Esophagus muscularis mucosa (tissue), 4 donors: ENCODE measurements at regions not wholly inside any gene's neighbourhood (a gene's known extent, or its start where the extent isn't known, plus 50 kb on each side); places are given as distances from the start of the nearest gene placed in this dataset.

Source experiments
- DNase-seq: peaks from one replicate; pipeline ENCODE4 v3.0.0-alpha.2; 2017; ENCODE audit errors: extremely low spot score
- H3K27ac ChIP-seq, 4 donors: fragments of 200-600 bp; sonication (generic); replicated peaks in 1 of 4; 1 replicate in 3 of 4; 2 replicates in 1 of 4; pipeline ENCODE4 v1.5.1; 2016 to 2019; ENCODE audit warnings: mild to moderate bottlenecking in 1 of 4
- H3K27me3 ChIP-seq, 4 donors: fragments of 200-600 bp; sonication (generic); one replicate each; pipeline versions ENCODE4 v1.5.1 to v1.6.0; 2016 to 2019
- H3K36me3 ChIP-seq, 4 donors: fragments of 200-600 bp; sonication (generic); one replicate each; pipeline ENCODE4 v1.5.1; 2016 to 2019
- H3K4me1 ChIP-seq, 4 donors: fragments of 200-600 bp; sonication (generic); one replicate each; pipeline ENCODE4 v1.5.1; 2016 to 2019
- H3K4me3 ChIP-seq, 4 donors: fragments of 200-600 bp; sonication (generic); 1 replicate in 2 of 4; 2 replicates in 2 of 4; pipeline ENCODE4 v1.5.1; 2016 to 2019; ENCODE audit warnings: mild to moderate bottlenecking in 4 of 4, moderate library complexity in 1 of 4
- H3K9me3 ChIP-seq, 4 donors: fragments of 200-600 bp; sonication (generic); 1 replicate in 3 of 4; 2 replicates in 1 of 4; pipeline ENCODE4 v1.5.1; 2016 to 2019
- EP300 ChIP-seq: sonication (generic); formaldehyde crosslinking; IDR thresholded peaks from one replicate; pipeline ENCODE4 v1.6.1; 2017; ENCODE audit warnings: antibody characterized with exemption
- POLR2A ChIP-seq: fragments of 450-650 bp; IDR thresholded peaks from one replicate; pipeline ENCODE4 v1.6.1; 2017; ENCODE audit warnings: antibody characterized with exemption, moderate library complexity, mild to moderate bottlenecking, low read depth
- POLR2AphosphoS5 ChIP-seq, 2 donors: sonication (generic); formaldehyde crosslinking; IDR thresholded peaks; one replicate each; pipeline ENCODE4 v1.6.1; 2017; ENCODE audit warnings: antibody characterized with exemption in 2 of 2
- WGBS: methylation state at CpG from one replicate; pipeline ENCODE4 v1.1.5; 2018; 5-methylcytosine and 5-hydroxymethylcytosine counted together
- intact Hi-C: fragments of 100-400 bp; cut with DNase I; formaldehyde crosslinking; loops from one replicate; pipeline ENCODE4 v1.15.1; 2023
- TF ChIP-seq, protein P1 (sequence below), 3 experiments: fragments of 200-600 bp in 2 of 3; fragments of 450-650 bp in 1 of 3; sonication (generic) in 2 of 3; IDR thresholded peaks; one replicate each; pipeline ENCODE4 v1.5.1; 2017 to 2019; ENCODE audit warnings: antibody characterized with exemption in 3 of 3, mild to moderate bottlenecking in 2 of 3, moderate library complexity in 1 of 3

DNA sequence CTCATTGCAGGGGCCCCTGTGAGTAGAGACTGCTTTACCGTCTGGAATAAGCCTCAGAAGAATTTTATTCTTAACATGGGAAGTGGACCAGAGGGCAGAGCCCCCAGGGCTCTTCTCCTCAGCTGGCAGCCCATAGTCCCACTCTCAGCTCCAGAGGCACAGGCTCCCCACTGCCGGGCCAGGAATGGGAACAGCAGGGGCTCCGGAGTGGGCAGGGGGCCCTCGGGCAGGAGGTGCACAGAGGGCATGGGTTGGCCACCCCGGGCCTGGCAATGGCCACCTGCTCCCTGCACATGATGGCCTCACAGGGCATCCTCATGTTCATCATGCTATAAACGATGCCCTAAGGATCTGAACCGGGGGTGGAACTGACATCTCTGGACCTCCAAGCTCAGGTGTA is 1469.7 kb downstream of the BRD1 start:
- 61% methylated on average over 7 of the region's 7 CpGs for WGBS
- Histone ChIP-seq H3K4me3 (no peak overlapping the region), H3K4me1 (no peaks in the 10 kb centered on the region), H3K9me3 (no peaks in the 10 kb centered on the region), H3K27ac (no peak overlapping the region), H3K27me3 (peaks cover 0 to 56% (median 0%) of the 10 kb centered on the region in 4 donors), H3K36me3 (no peaks in the 10 kb centered on the region)
- DNase-seq, result no peak
- intact Hi-C loops, result no loop called here
- TF ChIP-seq POLR2A (no peak), POLR2AphosphoS5 (IDR thresholded peaks at IDR 0.05) (no peak), EP300 (no peak)
- TF ChIP-seq, protein P1, sequence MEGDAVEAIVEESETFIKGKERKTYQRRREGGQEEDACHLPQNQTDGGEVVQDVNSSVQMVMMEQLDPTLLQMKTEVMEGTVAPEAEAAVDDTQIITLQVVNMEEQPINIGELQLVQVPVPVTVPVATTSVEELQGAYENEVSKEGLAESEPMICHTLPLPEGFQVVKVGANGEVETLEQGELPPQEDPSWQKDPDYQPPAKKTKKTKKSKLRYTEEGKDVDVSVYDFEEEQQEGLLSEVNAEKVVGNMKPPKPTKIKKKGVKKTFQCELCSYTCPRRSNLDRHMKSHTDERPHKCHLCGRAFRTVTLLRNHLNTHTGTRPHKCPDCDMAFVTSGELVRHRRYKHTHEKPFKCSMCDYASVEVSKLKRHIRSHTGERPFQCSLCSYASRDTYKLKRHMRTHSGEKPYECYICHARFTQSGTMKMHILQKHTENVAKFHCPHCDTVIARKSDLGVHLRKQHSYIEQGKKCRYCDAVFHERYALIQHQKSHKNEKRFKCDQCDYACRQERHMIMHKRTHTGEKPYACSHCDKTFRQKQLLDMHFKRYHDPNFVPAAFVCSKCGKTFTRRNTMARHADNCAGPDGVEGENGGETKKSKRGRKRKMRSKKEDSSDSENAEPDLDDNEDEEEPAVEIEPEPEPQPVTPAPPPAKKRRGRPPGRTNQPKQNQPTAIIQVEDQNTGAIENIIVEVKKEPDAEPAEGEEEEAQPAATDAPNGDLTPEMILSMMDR (IDR thresholded peaks at IDR 0.05), result no peak

DNA sequence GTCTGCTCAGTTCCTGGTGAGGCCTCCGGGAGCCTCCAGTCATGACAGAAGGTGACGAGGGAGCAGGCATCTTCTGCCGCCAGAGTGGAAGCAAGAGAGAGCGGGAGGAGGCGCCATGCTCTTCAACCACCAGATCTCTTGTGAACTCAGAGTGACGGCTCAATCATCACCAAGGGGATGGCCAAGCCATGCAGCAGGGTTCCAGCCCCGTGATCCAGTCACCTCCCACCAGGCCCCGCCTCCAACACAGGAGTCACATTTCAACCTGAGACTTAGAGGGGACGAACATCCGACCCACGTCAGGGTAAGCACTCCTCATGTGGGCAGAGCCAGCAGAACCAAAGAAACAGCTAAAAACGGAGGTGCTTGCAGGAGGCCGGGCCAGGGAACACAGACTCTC is 1470.5 kb downstream of the BRD1 start:
- H3K9me3 ChIP-seq, result no peaks in the 10 kb centered on the region
- H3K4me1 ChIP-seq, result no peaks in the 10 kb centered on the region
- no peak overlapping the region for H3K4me3 ChIP-seq
- DNase-seq, result no peak
- intact Hi-C loops, result no loop called here
- H3K36me3 ChIP-seq, result no peaks in the 10 kb centered on the region
- WGBS, result 68% methylated on average over 10 of the region's 13 CpGs
- peaks cover 0 to 58% (median 0%) of the 10 kb centered on the region in 4 donors for H3K27me3 ChIP-seq
- no peak overlapping the region for H3K27ac ChIP-seq
- TF ChIP-seq EP300 (no peak), POLR2AphosphoS5 (IDR thresholded peaks at IDR 0.05) (no peak)

DNA sequence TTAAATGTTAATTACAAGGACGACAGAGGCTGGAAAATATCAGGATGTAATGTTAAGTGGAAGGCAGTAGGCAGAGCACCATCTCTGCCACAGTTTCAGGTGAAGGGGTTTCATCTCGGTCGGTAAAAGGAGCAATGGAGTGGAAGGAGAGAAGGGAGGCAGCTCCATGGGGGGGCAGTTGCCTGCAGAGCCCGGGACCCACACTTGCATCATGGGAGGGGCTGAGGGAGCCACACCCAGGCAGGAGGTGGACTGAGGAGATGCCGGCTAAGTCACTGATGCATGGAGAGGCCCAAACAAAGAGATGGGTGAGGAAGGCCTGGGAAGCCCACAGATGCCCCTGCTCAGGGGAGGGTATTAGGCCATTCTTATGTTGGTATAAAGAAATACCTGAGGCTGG is 1470.9 kb downstream of the BRD1 start:
- Histone ChIP-seq H3K27me3 (peaks cover 0 to 62% (median 0%) of the 10 kb centered on the region in 4 donors), H3K9me3 (no peaks in the 10 kb centered on the region), H3K4me1 (no peaks in the 10 kb centered on the region), H3K4me3 (no peak overlapping the region), H3K27ac (no peak overlapping the region), H3K36me3 (no peaks in the 10 kb centered on the region)
- WGBS, result 83% methylated on average over 5 of the region's 5 CpGs
- intact Hi-C loops, result no loop called here
- TF ChIP-seq, protein P1 (IDR thresholded peaks at IDR 0.05), result no peak
- TF ChIP-seq POLR2A, result no peak
- TF ChIP-seq POLR2AphosphoS5 (IDR thresholded peaks at IDR 0.05), result no peak
- TF ChIP-seq EP300, result no peak
- no peak for DNase-seq

DNA sequence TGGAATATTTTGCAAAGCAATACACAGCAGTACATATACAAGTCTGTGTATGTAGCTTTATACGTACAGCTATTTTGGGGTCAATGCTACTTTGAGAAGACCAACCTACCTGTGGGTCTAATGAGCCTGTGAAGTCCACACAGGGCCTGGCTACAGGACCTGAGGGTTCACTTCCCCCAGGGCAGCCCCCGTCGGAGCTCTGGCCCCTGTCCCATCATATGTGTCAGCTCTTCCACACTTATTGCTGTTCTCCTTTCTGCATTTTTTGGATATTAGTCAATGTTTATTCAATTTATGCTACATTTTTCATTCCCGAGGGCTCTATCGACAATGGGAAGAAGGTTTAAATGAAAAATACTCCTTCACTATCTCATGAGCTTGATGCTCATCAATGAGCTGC is 1473.6 kb downstream of the BRD1 start:
- WGBS, result 44% methylated on average over 5 of the region's 5 CpGs
- H3K36me3 ChIP-seq, result no peaks in the 10 kb centered on the region
- H3K4me3 ChIP-seq, result no peak overlapping the region
- H3K4me1 ChIP-seq, result no peaks in the 10 kb centered on the region
- intact Hi-C loops, result no loop called here
- H3K27ac ChIP-seq, result no peak overlapping the region
- no peaks in the 10 kb centered on the region for H3K9me3 ChIP-seq
- peaks cover 0 to 71% (median 0%) of the 10 kb centered on the region in 4 donors for H3K27me3 ChIP-seq
- no peak for TF ChIP-seq POLR2AphosphoS5 (IDR thresholded peaks at IDR 0.05)
- no peak for TF ChIP-seq POLR2A
- no peak for TF ChIP-seq EP300
- TF ChIP-seq, protein P1 (IDR thresholded peaks at IDR 0.05), result no peak
- DNase-seq, result no peak

DNA sequence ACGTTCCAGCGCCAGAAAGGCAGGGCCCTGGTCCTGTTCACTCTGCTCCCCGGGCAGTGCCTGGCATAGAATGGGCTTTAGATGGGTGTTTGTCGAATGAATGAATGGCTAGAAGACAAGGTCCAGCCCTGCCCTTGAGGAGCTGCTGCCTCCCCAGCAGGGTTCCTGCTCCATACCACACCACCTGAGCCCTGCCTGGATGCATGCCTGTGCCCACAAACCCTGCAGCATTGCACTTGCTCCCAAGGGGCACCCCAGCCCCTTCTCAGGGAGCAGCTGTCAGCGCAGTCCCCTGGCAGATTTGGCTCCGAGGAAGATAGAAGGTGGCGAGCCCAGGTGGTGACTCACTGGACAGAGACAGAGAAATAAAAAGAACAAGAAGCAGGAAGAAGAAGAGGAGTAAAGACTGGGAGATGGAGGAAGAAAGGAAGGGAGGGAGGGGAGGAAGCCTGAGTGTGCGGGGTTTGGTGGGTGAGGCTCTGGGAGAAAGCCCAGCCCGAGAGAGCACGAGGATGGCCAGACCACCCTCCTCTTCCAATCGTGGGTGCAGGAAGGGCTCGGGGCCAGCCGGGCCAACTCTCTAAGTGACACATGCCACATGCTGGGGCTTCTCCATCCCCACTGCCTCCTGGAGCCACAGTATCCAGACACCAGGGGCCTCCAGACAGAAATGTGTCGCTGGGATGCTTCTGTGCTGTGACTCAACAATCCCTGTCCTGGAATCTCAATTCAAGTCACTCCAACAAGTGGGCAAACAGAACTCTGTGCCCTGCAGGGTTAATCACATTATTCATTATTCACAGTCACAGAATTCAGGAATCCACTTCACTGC is 1474.3 kb downstream of the BRD1 start:
- H3K27me3 ChIP-seq, result peaks cover 0 to 71% (median 0%) of the 10 kb centered on the region in 4 donors
- H3K36me3 ChIP-seq, result no peaks in the 10 kb centered on the region
- intact Hi-C loops, result no loop called here

More for the DNA sequence above, 1474.3 kb downstream of the BRD1 start:
- Histone ChIP-seq H3K9me3 (no peaks in the 10 kb centered on the region), H3K4me1 (no peaks in the 10 kb centered on the region), H3K4me3 (no peak overlapping the region), H3K27ac (no peak overlapping the region)
- DNase-seq, result no peak
- WGBS, result 75% methylated on average over 10 of the region's 14 CpGs
- TF ChIP-seq, protein P1 (IDR thresholded peaks at IDR 0.05), result no peak
- TF ChIP-seq POLR2AphosphoS5 (IDR thresholded peaks at IDR 0.05), result no peak
- TF ChIP-seq POLR2A, result no peak
- no peak for TF ChIP-seq EP300
